GM12873 (cell line): ENCODE measurements at regions not wholly inside any gene's neighbourhood (a gene's known extent, or its start where the extent isn't known, plus 50 kb on each side); places are given as distances from the start of the nearest gene placed in this dataset.
A peak's percentile ranks its signal among the peaks of the same experiment; 100 is the strongest.

Experiments used
- TF ChIP-seq, protein P1 (sequence below): IDR thresholded peaks from 2 replicates; pipeline ENCODE4 v1.5.1; 2012; ENCODE audit warnings: low read depth, mild to moderate bottlenecking, moderate library complexity, low read length, control low read depth; ENCODE audit not compliant: insufficient read depth; ENCODE audit errors: missing control alignments

DNA sequence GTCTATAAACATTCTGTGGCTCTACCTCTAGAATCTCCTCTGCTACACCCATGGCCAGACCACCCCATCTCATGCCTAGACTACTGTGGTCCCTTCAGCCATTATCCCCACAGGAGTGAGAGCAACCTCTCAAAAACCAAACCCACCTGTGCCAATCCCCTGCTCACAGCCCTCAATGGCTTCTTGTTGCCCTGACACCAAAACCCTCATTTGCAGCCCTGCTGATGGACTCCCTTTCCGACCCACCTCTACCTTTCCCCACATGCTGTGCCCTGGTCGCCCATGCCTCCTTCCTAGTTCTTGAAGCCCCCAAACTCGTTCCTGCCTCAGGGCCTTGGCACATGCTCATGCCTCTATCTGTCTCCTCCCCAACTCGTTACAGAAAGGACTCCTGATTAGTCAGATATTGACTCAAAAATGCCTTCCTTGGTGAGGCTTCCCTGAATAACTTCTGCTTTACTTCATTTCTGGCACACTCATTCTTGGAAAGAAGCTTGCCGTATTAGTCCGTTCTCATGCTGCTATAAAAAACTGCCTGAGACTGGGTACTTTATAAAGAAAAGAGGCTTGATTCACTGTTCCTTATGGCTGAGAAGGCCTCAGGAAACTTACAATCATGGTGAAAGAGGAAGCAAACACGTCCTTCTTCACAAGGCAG, 104.2 kb downstream of the TEX36 start:
- TF ChIP-seq, protein P1, sequence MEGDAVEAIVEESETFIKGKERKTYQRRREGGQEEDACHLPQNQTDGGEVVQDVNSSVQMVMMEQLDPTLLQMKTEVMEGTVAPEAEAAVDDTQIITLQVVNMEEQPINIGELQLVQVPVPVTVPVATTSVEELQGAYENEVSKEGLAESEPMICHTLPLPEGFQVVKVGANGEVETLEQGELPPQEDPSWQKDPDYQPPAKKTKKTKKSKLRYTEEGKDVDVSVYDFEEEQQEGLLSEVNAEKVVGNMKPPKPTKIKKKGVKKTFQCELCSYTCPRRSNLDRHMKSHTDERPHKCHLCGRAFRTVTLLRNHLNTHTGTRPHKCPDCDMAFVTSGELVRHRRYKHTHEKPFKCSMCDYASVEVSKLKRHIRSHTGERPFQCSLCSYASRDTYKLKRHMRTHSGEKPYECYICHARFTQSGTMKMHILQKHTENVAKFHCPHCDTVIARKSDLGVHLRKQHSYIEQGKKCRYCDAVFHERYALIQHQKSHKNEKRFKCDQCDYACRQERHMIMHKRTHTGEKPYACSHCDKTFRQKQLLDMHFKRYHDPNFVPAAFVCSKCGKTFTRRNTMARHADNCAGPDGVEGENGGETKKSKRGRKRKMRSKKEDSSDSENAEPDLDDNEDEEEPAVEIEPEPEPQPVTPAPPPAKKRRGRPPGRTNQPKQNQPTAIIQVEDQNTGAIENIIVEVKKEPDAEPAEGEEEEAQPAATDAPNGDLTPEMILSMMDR, result no peak

DNA sequence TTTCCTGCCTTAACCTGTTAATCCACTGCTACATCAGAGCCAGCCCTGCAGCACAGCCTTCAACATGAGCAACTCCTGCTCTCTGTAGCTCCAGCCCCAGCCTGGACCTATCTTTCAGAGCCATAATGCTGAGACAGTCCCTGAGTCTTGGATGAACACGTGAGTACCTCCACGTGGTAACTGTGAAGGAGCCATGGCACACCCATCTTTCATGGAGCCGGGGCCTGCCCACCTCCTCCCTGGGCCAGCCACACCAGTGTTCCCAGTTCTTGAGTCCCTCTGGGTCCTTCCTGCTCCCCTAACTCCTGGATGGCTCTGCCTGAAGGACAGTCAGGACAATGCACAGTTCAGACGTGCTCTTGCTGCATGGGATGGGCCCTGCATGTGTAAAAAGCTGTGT, 107.1 kb downstream of the TEX36 start:
- TF ChIP-seq, protein P1, result no peak

DNA sequence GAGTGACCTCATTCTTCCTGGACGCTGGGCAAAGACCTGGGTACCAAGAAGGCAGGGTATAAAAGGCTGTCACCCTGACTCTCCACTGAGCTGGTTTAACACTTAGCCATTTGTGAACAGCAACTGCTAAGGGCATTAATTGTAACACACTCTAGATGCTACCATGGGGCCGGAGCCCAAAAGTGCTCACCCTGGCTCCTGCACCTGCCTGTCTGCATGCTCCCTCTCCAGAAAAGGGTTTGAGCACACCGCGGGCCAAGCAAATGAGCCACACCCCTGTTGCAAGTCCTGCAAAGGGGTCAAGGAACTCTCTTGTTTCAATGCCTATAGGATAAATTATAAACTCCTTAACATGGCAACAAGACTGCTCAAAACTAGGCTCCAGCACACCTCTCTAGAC, 114.8 kb downstream of the TEX36 start:
- TF ChIP-seq, protein P1, result no peak

DNA sequence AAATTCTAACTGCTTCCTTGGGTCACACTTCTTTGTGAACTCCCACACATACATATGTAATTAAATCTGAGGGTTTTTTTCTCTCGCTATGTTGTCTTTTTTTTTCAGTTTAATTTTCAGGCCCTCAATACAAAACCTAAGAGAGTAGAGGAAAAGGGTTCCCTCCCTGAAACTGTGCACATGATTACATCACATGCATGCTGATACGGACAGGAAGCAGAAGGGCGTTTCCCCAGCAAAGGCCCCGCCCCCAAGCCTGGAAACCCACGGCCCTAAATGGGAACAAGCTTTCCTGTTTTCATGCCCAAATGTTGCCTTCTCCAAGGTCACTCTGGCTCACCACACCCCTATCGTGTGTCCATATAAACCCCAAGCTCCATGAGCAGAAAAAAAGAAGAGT, 115.4 kb downstream of the TEX36 start:
- TF ChIP-seq, protein P1, result no peak

DNA sequence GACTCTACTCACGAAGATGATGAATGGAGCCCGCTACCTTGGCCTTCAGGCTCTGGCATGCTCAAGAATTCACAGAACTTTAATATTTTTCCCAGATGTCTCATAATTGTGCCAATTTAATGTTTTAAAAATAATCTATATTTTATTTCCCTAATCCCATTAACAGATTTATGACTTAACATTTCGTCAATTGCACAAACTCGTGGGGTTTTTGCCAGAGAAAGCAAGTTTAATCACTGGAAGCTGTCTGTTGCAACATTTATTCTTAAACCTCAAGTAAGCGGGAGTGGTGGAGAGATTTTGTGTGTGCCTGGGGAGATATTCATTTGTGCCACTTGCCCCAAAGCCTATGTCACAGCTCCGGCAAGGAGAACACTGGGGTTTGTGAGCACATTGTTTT, 117.9 kb downstream of the TEX36 start:
- TF ChIP-seq, protein P1, result no peak

DNA sequence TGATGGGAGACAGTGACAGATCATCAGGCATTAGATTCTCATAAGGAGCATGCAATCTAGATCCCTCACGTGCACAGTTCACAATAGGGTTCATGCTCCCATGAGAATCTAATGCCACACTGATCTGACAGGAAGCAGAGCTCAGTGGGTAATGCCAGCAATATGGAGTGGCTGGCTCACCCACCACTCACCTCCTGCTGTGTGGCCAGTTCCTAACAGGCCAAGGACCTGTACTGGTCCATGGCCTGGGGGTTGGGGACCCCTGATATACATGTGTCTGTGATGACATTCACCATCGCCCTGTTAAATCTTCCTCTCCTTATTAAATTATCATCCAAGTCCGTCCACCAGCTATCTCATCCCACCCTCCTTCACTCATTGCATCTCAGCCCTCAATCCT, 118.4 kb downstream of the TEX36 start:
- TF ChIP-seq, protein P1, result no peak

DNA sequence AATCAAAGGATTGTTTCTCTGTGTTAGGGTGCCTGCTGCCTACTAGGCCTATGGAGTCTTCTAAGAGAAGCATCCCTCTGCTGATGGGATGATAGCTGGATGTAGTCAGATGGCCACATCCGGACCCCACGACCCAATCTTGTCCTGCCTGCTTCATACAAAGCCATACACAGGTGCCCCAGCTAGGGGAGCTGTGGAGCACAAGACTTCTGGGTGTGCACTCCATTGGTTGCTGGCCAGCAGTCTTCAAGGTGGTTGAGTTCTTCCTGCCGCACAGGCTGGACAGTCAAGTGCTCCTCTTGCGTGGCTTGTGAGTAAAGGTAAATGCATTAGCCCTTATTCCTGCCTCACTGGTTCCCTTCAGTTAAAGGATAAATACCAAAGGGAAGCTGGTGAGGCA, 120.2 kb downstream of the TEX36 start:
- TF ChIP-seq, protein P1, result peak; percentile 22

DNA sequence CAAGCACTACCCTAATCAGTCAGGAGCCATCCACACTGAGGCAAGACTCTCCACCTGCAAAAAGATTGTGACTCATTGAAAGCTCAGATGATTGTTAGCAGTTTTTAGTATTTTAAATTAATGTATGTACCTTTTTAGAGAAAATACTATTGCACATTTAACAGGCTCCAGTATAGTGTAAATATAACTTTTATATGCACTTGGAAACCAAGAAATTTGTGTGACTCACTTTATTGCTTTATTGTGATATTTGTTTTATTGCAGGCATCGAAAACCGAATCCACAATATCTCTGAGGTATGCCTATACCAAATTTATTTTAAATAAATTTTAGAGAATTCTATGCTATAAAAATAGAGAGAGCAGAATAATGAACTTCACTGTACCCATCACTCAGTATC, 122.0 kb downstream of the TEX36 start:
- TF ChIP-seq, protein P1, result no peak
